NB4 (cell line): ENCODE measurements at regions not wholly inside any gene's neighbourhood (a gene's known extent, or its start where the extent isn't known, plus 50 kb on each side); places are given as distances from the start of the nearest gene placed in this dataset.

ENCODE experiments used
- DNase-seq: peaks from one replicate; pipeline ENCODE4 v3.0.0; 2010; ENCODE audit warnings: low read depth
- H3K4me3 ChIP-seq: one replicate; pipeline ENCODE4 v1.5.1; 2011; ENCODE audit warnings: mild to moderate bottlenecking, low read depth, low read length, moderate library complexity
- CTCF ChIP-seq: IDR thresholded peaks from one replicate; pipeline ENCODE4 v1.5.1; 2012; ENCODE audit warnings: low read depth, low read length
- MAX ChIP-seq: IDR thresholded peaks from 2 replicates; pipeline ENCODE4 v1.6.1; 2011; ENCODE audit warnings: low read depth, low read length
- MYC ChIP-seq: IDR thresholded peaks from 2 replicates; pipeline ENCODE4 v1.6.1; 2011; ENCODE audit warnings: low read depth, low read length
- POLR2A ChIP-seq: IDR thresholded peaks from 2 replicates; pipeline ENCODE4 v1.6.1; 2011; ENCODE audit warnings: mild to moderate bottlenecking; ENCODE audit not compliant: insufficient read length; ENCODE audit errors: extremely low read depth

DNA sequence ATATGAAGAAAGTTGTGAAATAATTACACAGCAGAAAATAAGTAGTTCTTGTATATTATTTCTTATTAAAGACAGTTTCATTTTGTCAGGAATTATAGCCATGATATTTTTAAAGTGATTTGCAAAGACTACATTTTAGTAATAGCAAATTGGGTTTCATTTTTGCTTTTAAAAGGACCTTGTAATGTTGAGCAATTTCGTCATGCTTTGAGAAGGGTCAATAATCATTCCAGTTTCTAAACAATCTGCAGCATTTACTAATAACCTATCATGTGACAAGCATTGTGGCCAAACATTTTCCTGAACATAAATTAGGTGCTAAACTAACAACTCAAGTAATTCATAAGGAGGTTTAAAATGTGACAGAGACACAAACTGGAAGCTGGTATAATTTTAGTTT is 214.4 kb upstream of the CBLB start:
- no peak overlapping the region for H3K4me3 ChIP-seq
- TF ChIP-seq CTCF (no peak), POLR2A (no peak)
- DNase-seq: no peak

DNA sequence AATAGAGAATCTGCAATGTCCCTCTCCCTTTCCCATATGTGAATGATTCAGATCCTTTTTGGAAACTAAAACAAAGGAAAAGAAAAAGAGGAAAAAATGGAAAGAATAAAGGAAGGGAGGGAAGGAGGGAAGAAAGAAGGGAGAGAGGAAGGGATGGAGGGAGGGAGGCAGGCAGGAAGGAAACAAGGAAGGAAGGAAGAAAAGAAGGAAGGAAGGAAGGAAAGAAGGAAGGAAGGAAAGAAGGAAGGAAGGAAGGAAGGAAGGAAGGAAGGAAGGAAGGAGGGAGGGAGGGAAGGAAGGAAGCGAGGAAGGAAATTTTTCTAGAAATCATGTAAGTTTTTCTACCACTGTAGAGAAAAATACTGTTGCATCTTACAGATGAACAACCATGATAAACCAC is 215.0 kb upstream of the CBLB start:
- no peak for DNase-seq
- no peak overlapping the region for H3K4me3 ChIP-seq
- TF ChIP-seq CTCF: no peak
- TF ChIP-seq POLR2A: no peak
- TF ChIP-seq MYC: no peak
- TF ChIP-seq MAX: no peak

DNA sequence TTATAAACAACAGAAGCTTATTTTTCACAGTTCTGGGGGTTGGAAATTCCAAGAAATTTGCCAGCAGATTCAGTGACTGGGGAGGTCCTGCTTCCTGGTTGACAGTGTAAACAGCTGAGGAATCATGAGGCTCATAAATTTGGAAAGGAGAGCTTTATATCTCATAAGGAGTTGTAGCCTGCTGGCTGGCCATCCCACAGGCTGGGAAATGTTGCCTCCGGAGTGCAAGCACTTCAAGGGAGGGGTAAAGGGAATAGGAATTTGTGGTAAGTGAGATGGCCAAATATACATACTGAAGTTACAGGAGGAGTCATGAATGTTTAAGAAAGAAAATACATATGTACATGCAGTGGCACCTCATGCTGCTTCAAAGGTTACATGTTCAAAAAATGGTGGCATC is 217.2 kb upstream of the CBLB start:
- TF ChIP-seq POLR2A (no peak), MAX (no peak), MYC (no peak), CTCF (no peak)
- DNase-seq: no peak
- no peak overlapping the region for H3K4me3 ChIP-seq

GRCh38 chr3:106086636-106087035 is 217.8 kb upstream of the CBLB start:
- no peak overlapping the region for H3K4me3 ChIP-seq
- TF ChIP-seq POLR2A: no peak
- TF ChIP-seq CTCF: no peak
- TF ChIP-seq MAX: no peak
- DNase-seq: no peak

DNA sequence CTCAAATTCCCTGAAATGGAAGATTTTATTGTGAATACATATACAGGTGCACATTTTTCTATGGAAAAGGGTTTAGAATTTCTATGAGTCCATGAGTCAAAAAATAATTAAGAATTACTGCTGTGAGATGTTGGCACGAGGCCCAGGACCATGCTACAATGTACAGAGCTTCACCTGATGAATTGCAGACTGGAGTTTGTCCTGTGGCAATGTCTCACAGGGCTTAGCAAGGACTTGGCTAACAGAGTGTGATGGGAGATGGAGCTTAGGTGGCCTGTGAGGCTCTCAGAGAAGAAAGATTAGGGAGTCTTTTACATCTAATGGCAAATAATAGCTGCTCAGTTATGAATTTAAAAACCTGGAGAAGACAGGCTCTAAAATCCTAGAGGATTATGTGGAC is 219.5 kb upstream of the CBLB start:
- TF ChIP-seq MYC: no peak
- TF ChIP-seq MAX: no peak
- TF ChIP-seq CTCF: no peak
- no peak for TF ChIP-seq POLR2A
- DNase-seq: no peak

GRCh38 chr3:106088899-106089298 is 220.1 kb upstream of the CBLB start:
- no peak overlapping the region for H3K4me3 ChIP-seq
- TF ChIP-seq POLR2A: no peak
- no peak for TF ChIP-seq MAX
- no peak for TF ChIP-seq MYC
- no peak for TF ChIP-seq CTCF
- no peak for DNase-seq

More for the DNA sequence above, 219.5 kb upstream of the CBLB start:
- H3K4me3 ChIP-seq: no peak overlapping the region
